ENCODE measurements at regions not wholly inside any gene's neighbourhood (a gene's known extent, or its start where the extent isn't known, plus 50 kb on each side); places are given as distances from the start of the nearest gene placed in this dataset.

- H3K9me3 ChIP-seq = no peaks in the 10 kb centered on the region
- H3K27me3 ChIP-seq = no peaks in the 10 kb centered on the region
- peak; percentile 52 for DNase-seq
- H3K4me3 ChIP-seq = no peak overlapping the region
- no peaks in the 10 kb centered on the region for H3K36me3 ChIP-seq
These were observed 183.1 kb upstream of the SH3BP4 start for GRCh38 chr2:234768608-234769196.

GRCh38 chr2:234765279-234765678, 186.5 kb upstream of the SH3BP4 start:
- no peaks in the 10 kb centered on the region for H3K36me3 ChIP-seq
- H3K9me3 ChIP-seq = 0 out of 2 replicates have a peak, but pooled peaks cover 2% of the 10 kb centered on the region
- no peak for DNase-seq
- no peak overlapping the region for H3K4me3 ChIP-seq
- H3K27me3 ChIP-seq = no peaks in the 10 kb centered on the region

GRCh38 chr2:234764372-234764771, 187.4 kb upstream of the SH3BP4 start:
- no peak for DNase-seq
- Histone ChIP-seq H3K9me3 (0 out of 2 replicates have a peak, but pooled peaks cover 2% of the 10 kb centered on the region), H3K27me3 (no peaks in the 10 kb centered on the region), H3K4me3 (no peak overlapping the region), H3K36me3 (no peaks in the 10 kb centered on the region)

- Histone ChIP-seq H3K9me3 (0 out of 2 replicates have a peak, but pooled peaks cover 2% of the 10 kb centered on the region), H3K27me3 (no peaks in the 10 kb centered on the region), H3K36me3 (no peaks in the 10 kb centered on the region), H3K4me3 (no peak overlapping the region)
- DNase-seq = peak; percentile 39
These were observed 188.6 kb upstream of the SH3BP4 start for GRCh38 chr2:234763002-234763873.

- DNase-seq = no peak
- H3K9me3 ChIP-seq = 0 out of 2 replicates have a peak, but pooled peaks cover 2% of the 10 kb centered on the region
- no peaks in the 10 kb centered on the region for H3K36me3 ChIP-seq
- H3K4me3 ChIP-seq = no peak overlapping the region
- H3K27me3 ChIP-seq = no peaks in the 10 kb centered on the region
These were observed 189.9 kb upstream of the SH3BP4 start for GRCh38 chr2:234761910-234762309.

- Histone ChIP-seq H3K27me3 (no peaks in the 10 kb centered on the region), H3K4me3 (no peak overlapping the region), H3K36me3 (no peaks in the 10 kb centered on the region), H3K9me3 (no peaks in the 10 kb centered on the region)
- DNase-seq = no peak
These were observed 197.7 kb upstream of the SH3BP4 start for GRCh38 chr2:234754126-234754525.

GRCh38 chr2:234753701-234754100, 198.1 kb upstream of the SH3BP4 start:
- H3K9me3 ChIP-seq = no peaks in the 10 kb centered on the region

GRCh38 chr2:234752966-234753365, 198.9 kb upstream of the SH3BP4 start:
- Histone ChIP-seq H3K4me3 (no peak overlapping the region), H3K27me3 (no peaks in the 10 kb centered on the region), H3K9me3 (no peaks in the 10 kb centered on the region), H3K36me3 (no peaks in the 10 kb centered on the region)
- DNase-seq = no peak

More at GRCh38 chr2:234753701-234754100, 198.1 kb upstream of the SH3BP4 start:
- DNase-seq = no peak
- H3K27me3 ChIP-seq = no peaks in the 10 kb centered on the region
- H3K4me3 ChIP-seq = no peak overlapping the region
- no peaks in the 10 kb centered on the region for H3K36me3 ChIP-seq

GRCh38 chr2:234751275-234751973, 200.4 kb upstream of the SH3BP4 start:
- Histone ChIP-seq H3K27me3 (no peaks in the 10 kb centered on the region), H3K4me3 (no peak overlapping the region), H3K36me3 (no peaks in the 10 kb centered on the region), H3K9me3 (no peaks in the 10 kb centered on the region)
- DNase-seq = no peak

- H3K27me3 ChIP-seq = no peaks in the 10 kb centered on the region
- no peak overlapping the region for H3K4me3 ChIP-seq
- no peaks in the 10 kb centered on the region for H3K9me3 ChIP-seq
- no peak for DNase-seq
- no peaks in the 10 kb centered on the region for H3K36me3 ChIP-seq
These were observed 203.8 kb upstream of the SH3BP4 start for GRCh38 chr2:234747833-234748559.

GRCh38 chr2:234747032-234747431, 204.8 kb upstream of the SH3BP4 start:
- Histone ChIP-seq H3K36me3 (no peaks in the 10 kb centered on the region), H3K9me3 (no peaks in the 10 kb centered on the region), H3K27me3 (no peaks in the 10 kb centered on the region), H3K4me3 (no peak overlapping the region)
- DNase-seq = no peak

- peaks cover 5% of the 10 kb centered on the region; the same call in 1 of the 2 replicates for H3K9me3 ChIP-seq
- no peak for DNase-seq
- no peaks in the 10 kb centered on the region for H3K27me3 ChIP-seq
- no peaks in the 10 kb centered on the region for H3K36me3 ChIP-seq
- H3K4me3 ChIP-seq = no peak overlapping the region
These were observed 206.5 kb upstream of the SH3BP4 start for GRCh38 chr2:234745347-234745746.

GRCh38 chr2:234741976-234742375, 209.8 kb upstream of the SH3BP4 start:
- DNase-seq = no peak

GRCh38 chr2:234739061-234739460, 212.8 kb upstream of the SH3BP4 start:
- H3K4me3 ChIP-seq = no peak overlapping the region
- H3K27me3 ChIP-seq = no peaks in the 10 kb centered on the region
- no peaks in the 10 kb centered on the region for H3K36me3 ChIP-seq
- H3K9me3 ChIP-seq = peaks cover 9% of the 10 kb centered on the region
- no peak for DNase-seq

More at GRCh38 chr2:234741976-234742375, 209.8 kb upstream of the SH3BP4 start:
- peaks cover 5% of the 10 kb centered on the region for H3K9me3 ChIP-seq
- H3K27me3 ChIP-seq = no peaks in the 10 kb centered on the region
- no peaks in the 10 kb centered on the region for H3K36me3 ChIP-seq
- H3K4me3 ChIP-seq = no peak overlapping the region

GRCh38 chr2:234735829-234736228, 216.0 kb upstream of the SH3BP4 start:
- no peak for DNase-seq

GRCh38 chr2:234733795-234734600, 217.8 kb upstream of the SH3BP4 start:
- Histone ChIP-seq H3K9me3 (peaks cover 4% of the 10 kb centered on the region; the same call in 1 of the 2 replicates), H3K27me3 (no peaks in the 10 kb centered on the region), H3K36me3 (no peaks in the 10 kb centered on the region), H3K4me3 (no peak overlapping the region)
- DNase-seq = no peak

More at GRCh38 chr2:234735829-234736228, 216.0 kb upstream of the SH3BP4 start:
- no peaks in the 10 kb centered on the region for H3K36me3 ChIP-seq
- H3K4me3 ChIP-seq = no peak overlapping the region
- peaks cover 4% of the 10 kb centered on the region for H3K9me3 ChIP-seq
- H3K27me3 ChIP-seq = no peaks in the 10 kb centered on the region
